KMS-11 (cell line): ENCODE measurements at regions not wholly inside any gene's neighbourhood (a gene's known extent, or its start where the extent isn't known, plus 50 kb on each side); places are given as distances from the start of the nearest gene placed in this dataset.

Experiments used
- H2AFZ ChIP-seq: fragments of 200-600 bp; sonication (generic); 2 replicates; pipeline ENCODE4 v1.6.1; 2016; ENCODE audit warnings: antibody characterized with exemption, mixed run types, low read depth
- H3K27ac ChIP-seq: fragments of 200-600 bp; sonication (generic); 2 replicates; pipeline ENCODE4 v1.6.1; 2016; ENCODE audit warnings: mild to moderate bottlenecking, mixed run types
- H3K27me3 ChIP-seq: fragments of 200-600 bp; sonication (generic); 2 replicates; pipeline ENCODE4 v1.6.1; 2017; ENCODE audit warnings: mild to moderate bottlenecking, low read depth, mixed run types, moderate library complexity; ENCODE audit not compliant: insufficient read depth
- H3K36me3 ChIP-seq: fragments of 200-600 bp; sonication (generic); 2 replicates; pipeline ENCODE4 v1.6.1; 2017; ENCODE audit warnings: mild to moderate bottlenecking, mixed run types; ENCODE audit not compliant: insufficient read depth
- H3K4me1 ChIP-seq: fragments of 200-600 bp; sonication (generic); 2 replicates; pipeline ENCODE4 v1.6.1; 2016; ENCODE audit warnings: mild to moderate bottlenecking, low read depth, mixed run types; ENCODE audit not compliant: poor library complexity, severe bottlenecking
- H3K4me2 ChIP-seq: fragments of 200-600 bp; sonication (generic); 2 replicates; pipeline ENCODE4 v1.7.0; 2016; ENCODE audit warnings: mild to moderate bottlenecking, mixed run types
- H3K4me3 ChIP-seq: fragments of 200-600 bp; sonication (generic); IDR thresholded peaks from 2 replicates; pipeline ENCODE4 v1.6.1; 2017; ENCODE audit warnings: low read depth, low read length, mixed read lengths; ENCODE audit not compliant: insufficient read depth
- H3K79me2 ChIP-seq: fragments of 200-600 bp; sonication (generic); 2 replicates; pipeline ENCODE4 v1.6.1; 2016; ENCODE audit warnings: low read depth, mixed run types; ENCODE audit not compliant: insufficient read depth
- H3K9ac ChIP-seq: fragments of 200-600 bp; sonication (generic); 2 replicates; pipeline ENCODE4 v1.6.1; 2016; ENCODE audit warnings: mild to moderate bottlenecking, mixed run types
- H4K20me1 ChIP-seq: fragments of 200-600 bp; sonication (generic); 2 replicates; pipeline ENCODE4 v1.6.1; 2016; ENCODE audit warnings: mild to moderate bottlenecking, mixed run types; ENCODE audit not compliant: insufficient read depth
- CTCF ChIP-seq: fragments of 200-600 bp; sonication (generic); conservative IDR thresholded peaks from 2 replicates; pipeline ENCODE4 v1.6.1; 2017; ENCODE audit warnings: low read depth, mild to moderate bottlenecking, antibody characterized with exemption, low read length, moderate library complexity, mixed read lengths

GRCh38 chr9:31615966-31616365, 768.5 kb upstream of the ACO1 start:
- Histone ChIP-seq H3K36me3 (no peaks in the 10 kb centered on the region), H3K4me1 (no peaks in the 10 kb centered on the region), H3K9ac (no peak overlapping the region), H4K20me1 (no peaks in the 10 kb centered on the region), H3K27ac (no peak overlapping the region), H3K27me3 (no peaks in the 10 kb centered on the region), H3K4me2 (no peak overlapping the region), H3K79me2 (no peaks in the 10 kb centered on the region), H2AFZ (no peak overlapping the region), H3K4me3 (no peak overlapping the region)
- no peak for TF ChIP-seq CTCF

- Histone ChIP-seq H3K27me3 (no peaks in the 10 kb centered on the region), H3K79me2 (no peaks in the 10 kb centered on the region), H2AFZ (no peak overlapping the region), H3K4me3 (no peak overlapping the region), H3K4me2 (no peak overlapping the region), H3K9ac (no peak overlapping the region), H4K20me1 (no peaks in the 10 kb centered on the region), H3K36me3 (no peaks in the 10 kb centered on the region), H3K27ac (no peak overlapping the region), H3K4me1 (no peaks in the 10 kb centered on the region)
- TF ChIP-seq CTCF: no peak
Measured at GRCh38 chr9:31623511-31623910, 760.9 kb upstream of the ACO1 start.

- no peak overlapping the region for H3K4me3 ChIP-seq
- H3K9ac ChIP-seq: no peak overlapping the region
- H3K4me2 ChIP-seq: no peak overlapping the region
- H4K20me1 ChIP-seq: no peaks in the 10 kb centered on the region
- H3K4me1 ChIP-seq: no peaks in the 10 kb centered on the region
- H3K79me2 ChIP-seq: no peaks in the 10 kb centered on the region
- H3K27ac ChIP-seq: no peak overlapping the region
- TF ChIP-seq CTCF: no peak
- H2AFZ ChIP-seq: no peak overlapping the region
- H3K27me3 ChIP-seq: no peaks in the 10 kb centered on the region
- no peaks in the 10 kb centered on the region for H3K36me3 ChIP-seq
Measured at GRCh38 chr9:31629292-31629691, 755.2 kb upstream of the ACO1 start.

- no peaks in the 10 kb centered on the region for H3K36me3 ChIP-seq
- H3K9ac ChIP-seq: no peak overlapping the region
- H2AFZ ChIP-seq: no peak overlapping the region
- H3K4me3 ChIP-seq: no peak overlapping the region
- H3K4me1 ChIP-seq: no peaks in the 10 kb centered on the region
- no peak overlapping the region for H3K27ac ChIP-seq
- TF ChIP-seq CTCF: no peak
- no peak overlapping the region for H3K4me2 ChIP-seq
- no peaks in the 10 kb centered on the region for H3K79me2 ChIP-seq
- H3K27me3 ChIP-seq: no peaks in the 10 kb centered on the region
- no peaks in the 10 kb centered on the region for H4K20me1 ChIP-seq
Measured at GRCh38 chr9:31637265-31637664, 747.2 kb upstream of the ACO1 start.

- Histone ChIP-seq H3K79me2 (no peaks in the 10 kb centered on the region), H4K20me1 (no peaks in the 10 kb centered on the region), H3K4me1 (no peaks in the 10 kb centered on the region), H2AFZ (no peak overlapping the region), H3K27me3 (no peaks in the 10 kb centered on the region), H3K27ac (no peak overlapping the region), H3K4me2 (no peak overlapping the region), H3K36me3 (no peaks in the 10 kb centered on the region), H3K4me3 (no peak overlapping the region), H3K9ac (no peak overlapping the region)
- TF ChIP-seq CTCF: no peak
Measured at GRCh38 chr9:31637861-31638260, 746.6 kb upstream of the ACO1 start.
